H1 (cell line): ENCODE measurements at regions not wholly inside any gene's neighbourhood (a gene's known extent, or its start where the extent isn't known, plus 50 kb on each side); places are given as distances from the start of the nearest gene placed in this dataset.

ENCODE experiments used
- ASH2L ChIP-seq: fragments of 200-600, 300-600 bp; sonication (generic); IDR thresholded peaks from one replicate; pipeline ENCODE4 v1.7.1; 2017; ENCODE audit warnings: low read length
- CHD2 ChIP-seq: IDR thresholded peaks from 2 replicates; pipeline ENCODE4 v1.6.1; 2012; ENCODE audit warnings: low read length, improper control_type of control experiment
- CHD7 ChIP-seq: fragments of 300-600 bp; sonication (generic); IDR thresholded peaks from 2 replicates; pipeline ENCODE4 v1.7.1; 2012; ENCODE audit warnings: low read length, moderate library complexity, mild to moderate bottlenecking, inconsistent platforms; ENCODE audit not compliant: insufficient replicate concordance
- CREB1 ChIP-seq: IDR thresholded peaks from 2 replicates; pipeline ENCODE4 v1.6.1; 2012; ENCODE audit warnings: inconsistent platforms
- FOSL1 ChIP-seq: IDR thresholded peaks from 2 replicates; pipeline ENCODE4 v1.6.1; 2011; ENCODE audit warnings: mild to moderate bottlenecking, low read depth, low read length, moderate library complexity; ENCODE audit not compliant: insufficient read depth
- KDM5A ChIP-seq: fragments of 200-600 bp; IDR thresholded peaks from 2 replicates; pipeline ENCODE4 v1.7.1; 2012; ENCODE audit warnings: mild to moderate bottlenecking, low read length, inconsistent platforms, mixed read lengths
- MAFK ChIP-seq: IDR thresholded peaks from 2 replicates; pipeline ENCODE4 v1.6.1; 2012; ENCODE audit warnings: low read depth, mild to moderate bottlenecking, improper control_type of control experiment, low read length
- NRF1 ChIP-seq: IDR thresholded peaks from 2 replicates; pipeline ENCODE4 v1.6.1; 2011; ENCODE audit warnings: mild to moderate bottlenecking, low read depth, low read length, improper control_type of control experiment
- RNF2 ChIP-seq: fragments of 200-900, 300-1000 bp; sonication (generic); IDR thresholded peaks from 2 replicates; pipeline ENCODE4 v1.7.1; 2016; ENCODE audit warnings: borderline replicate concordance, low read depth, mild to moderate bottlenecking, antibody characterized with exemption, low read length; ENCODE audit not compliant: poor library complexity, severe bottlenecking; ENCODE audit errors: missing control alignments
- RXRA ChIP-seq: IDR thresholded peaks from 2 replicates; pipeline ENCODE4 v1.6.1; 2011; ENCODE audit warnings: low read depth, mild to moderate bottlenecking, low read length, moderate library complexity; ENCODE audit not compliant: insufficient read depth
- SAP30 ChIP-seq: fragments of 300-600 bp; sonication (generic); IDR thresholded peaks from 2 replicates; pipeline ENCODE4 v1.7.1; 2012; ENCODE audit warnings: low read length, moderate library complexity, mild to moderate bottlenecking, inconsistent platforms; ENCODE audit not compliant: insufficient read depth, insufficient replicate concordance
- TCF12 ChIP-seq: IDR thresholded peaks from 2 replicates; pipeline ENCODE4 v1.6.1; 2011; ENCODE audit warnings: low read depth, mild to moderate bottlenecking, low read length

- TF ChIP-seq CHD7 (no peak), SAP30 (no peak), KDM5A (no peak), RNF2 (no peak), CHD2 (no peak), NRF1 (no peak), CREB1 (no peak), FOSL1 (no peak), ASH2L (no peak), MAFK (no peak), TCF12 (no peak), RXRA (no peak)
Observed at GRCh38 chr5:106159616-106160015, 1511.1 kb downstream of the EFNA5 start (continued).
